SK-N-SH (cell line): ENCODE measurements at regions not wholly inside any gene's neighbourhood (a gene's known extent, or its start where the extent isn't known, plus 50 kb on each side); places are given as distances from the start of the nearest gene placed in this dataset.

ENCODE experiments used
- CTCF ChIP-seq: fragments of 200-600 bp; sonication (generic); IDR thresholded peaks from 2 replicates; pipeline ENCODE4 v1.6.1; 2017; ENCODE audit warnings: antibody characterized with exemption, mild to moderate bottlenecking, moderate library complexity
- ELF1 ChIP-seq: IDR thresholded peaks from 2 replicates; pipeline ENCODE4 v1.4.0; 2012
- GABPA ChIP-seq: IDR thresholded peaks from 2 replicates; pipeline ENCODE4 v1.4.0; 2012; ENCODE audit warnings: low read depth, mild to moderate bottlenecking
- YY1 ChIP-seq: IDR thresholded peaks from 2 replicates; pipeline ENCODE4 v1.4.0; 2012; ENCODE audit warnings: low read depth, mild to moderate bottlenecking
- ZBTB33 ChIP-seq: IDR thresholded peaks from 2 replicates; pipeline ENCODE4 v1.4.0; 2012; ENCODE audit warnings: low read depth, borderline replicate concordance

DNA sequence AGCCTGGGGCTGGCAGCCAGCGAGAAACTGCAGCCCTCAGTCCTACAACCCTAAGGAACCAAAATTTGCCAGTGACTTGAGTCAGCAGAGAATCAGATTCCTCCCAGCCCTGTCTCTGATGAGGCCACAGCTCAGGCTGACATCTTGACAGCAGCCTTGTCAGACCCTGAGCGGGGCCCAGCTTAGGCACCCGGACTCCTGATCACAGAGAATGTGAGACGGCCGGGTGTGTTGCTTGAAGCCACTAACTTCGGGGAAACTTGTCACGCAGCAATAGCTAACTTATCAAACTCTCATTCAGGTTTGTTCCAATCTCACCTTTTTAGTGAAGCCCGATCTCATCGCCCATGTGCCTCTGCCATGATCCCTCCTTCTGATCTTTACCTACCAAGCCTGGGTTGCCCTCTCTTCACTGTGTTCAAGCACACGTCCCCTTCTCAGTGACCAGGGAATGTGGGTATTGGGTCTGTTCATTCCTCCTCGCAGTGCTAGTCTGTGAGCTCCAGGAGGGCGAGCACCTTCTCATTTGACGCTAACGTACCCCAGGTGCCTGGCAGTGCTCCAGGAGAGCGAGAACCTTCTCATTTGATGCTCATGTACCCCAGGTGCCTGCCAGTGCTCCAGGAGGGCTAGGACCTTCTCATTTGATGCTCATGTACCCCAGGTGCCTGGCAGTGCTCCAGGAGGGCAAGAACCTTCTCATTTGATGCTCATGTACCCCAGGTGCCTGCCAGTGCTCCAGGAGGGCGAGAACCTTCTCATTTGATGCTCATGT, 280.7 kb downstream of the BRD1 start:
- no peak for TF ChIP-seq CTCF
- TF ChIP-seq YY1, result no peak
- no peak for TF ChIP-seq GABPA
- TF ChIP-seq ELF1, result no peak
- no peak for TF ChIP-seq ZBTB33
